Endothelial cell of umbilical vein (primary cell): ENCODE measurements at regions not wholly inside any gene's neighbourhood (a gene's known extent, or its start where the extent isn't known, plus 50 kb on each side); places are given as distances from the start of the nearest gene placed in this dataset.

Experiments used
- CTCF ChIP-seq, 2 donors: IDR thresholded peaks; 1 replicate in 1 of 2; 2 replicates in 1 of 2; pipeline ENCODE4 v1.5.1; 2011; ENCODE audit warnings: low read length in 2 of 2, mild to moderate bottlenecking in 2 of 2, moderate library complexity in 2 of 2, control low read depth in 1 of 2, inconsistent platforms in 1 of 2, low read depth in 1 of 2; ENCODE audit not compliant: insufficient read depth in 1 of 2; ENCODE audit errors: extremely low read depth in 1 of 2
- EZH2 ChIP-seq: IDR thresholded peaks from 2 replicates; pipeline ENCODE4 v1.6.1; 2012; ENCODE audit warnings: borderline replicate concordance, low read depth, mild to moderate bottlenecking, moderate library complexity, low read length, inconsistent platforms; ENCODE audit not compliant: severe bottlenecking
- FOS ChIP-seq: IDR thresholded peaks from 2 replicates; pipeline ENCODE4 v1.6.1; 2011; ENCODE audit warnings: mild to moderate bottlenecking, low read length, moderate library complexity, borderline replicate concordance; ENCODE audit not compliant: insufficient read depth
- MYC ChIP-seq: IDR thresholded peaks from one replicate; pipeline ENCODE4 v1.6.1; 2011; ENCODE audit warnings: mild to moderate bottlenecking, low read depth, low read length
- POLR2A ChIP-seq: IDR thresholded peaks from 2 replicates; pipeline ENCODE4 v1.6.1; 2012; ENCODE audit warnings: low read depth, mild to moderate bottlenecking, control low read depth, low read length
- POLR2AphosphoS5 ChIP-seq: IDR thresholded peaks from 2 replicates; pipeline ENCODE4 v1.6.1; 2012; ENCODE audit warnings: low read depth, mild to moderate bottlenecking, control low read depth, low read length, moderate library complexity; ENCODE audit not compliant: insufficient read depth
- TF ChIP-seq, protein P1 (sequence below): IDR thresholded peaks from 2 replicates; pipeline ENCODE4 v1.6.1; 2011; ENCODE audit not compliant: insufficient read depth, insufficient read length

GRCh38 chr1:239682960-239683359 lies 296.6 kb downstream of the CHRM3 start:
- no peak for TF ChIP-seq POLR2AphosphoS5
- no peak for TF ChIP-seq CTCF (IDR thresholded peaks at IDR 0.05; ENCODE audit: extremely low read depth in 1 of 2, insufficient read depth in 1 of 2, low read depth in 1 of 2, low read length in 2 of 2)
- TF ChIP-seq POLR2A, result no peak
- TF ChIP-seq EZH2, result no peak
- no peak for TF ChIP-seq MYC
- no peak for TF ChIP-seq FOS
- TF ChIP-seq, protein P1, sequence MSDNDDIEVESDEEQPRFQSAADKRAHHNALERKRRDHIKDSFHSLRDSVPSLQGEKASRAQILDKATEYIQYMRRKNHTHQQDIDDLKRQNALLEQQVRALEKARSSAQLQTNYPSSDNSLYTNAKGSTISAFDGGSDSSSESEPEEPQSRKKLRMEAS, result no peak
